HCT116 (cell line): ENCODE measurements at regions not wholly inside any gene's neighbourhood (a gene's known extent, or its start where the extent isn't known, plus 50 kb on each side); places are given as distances from the start of the nearest gene placed in this dataset.

ENCODE experiments used
- ATF3 ChIP-seq: IDR thresholded peaks from 2 replicates; pipeline ENCODE4 v1.6.1; 2012
- CBX3 ChIP-seq: IDR thresholded peaks from 2 replicates; pipeline ENCODE4 v1.6.1; 2012; ENCODE audit warnings: low read depth
- CEBPB ChIP-seq: IDR thresholded peaks from 2 replicates; pipeline ENCODE4 v1.6.1; 2012; ENCODE audit warnings: low read depth
- CTCF ChIP-seq, 3 experiments: fragments of 200-600 bp in 1 of 3; sonication (generic) in 1 of 3; IDR thresholded peaks in 2 of 3; conservative IDR thresholded peaks in 1 of 3; 2 replicates each; pipeline ENCODE4 v1.5.1; 2012 to 2017; ENCODE audit warnings: low read depth in 2 of 3, low read length in 2 of 3, antibody characterized with exemption in 1 of 3, borderline replicate concordance in 1 of 3, control low read depth in 1 of 3, mild to moderate bottlenecking in 1 of 3, mixed read lengths in 1 of 3, mixed run types in 1 of 3, moderate library complexity in 1 of 3; ENCODE audit not compliant: insufficient read depth in 1 of 3
- JUND ChIP-seq: IDR thresholded peaks from 2 replicates; pipeline ENCODE4 v1.6.1; 2012
- POLR2A ChIP-seq: IDR thresholded peaks from 2 replicates; pipeline ENCODE4 v1.7.0; 2011; ENCODE audit warnings: borderline replicate concordance; ENCODE audit not compliant: insufficient read depth, insufficient read length; ENCODE audit errors: extremely low read depth
- POLR2AphosphoS5 ChIP-seq: IDR thresholded peaks from 2 replicates; pipeline ENCODE4 v1.6.1; 2011; ENCODE audit warnings: mild to moderate bottlenecking, low read depth, low read length, moderate library complexity
- REST ChIP-seq: IDR thresholded peaks from 2 replicates; pipeline ENCODE4 v1.6.1; 2012; ENCODE audit warnings: low read depth
- SP1 ChIP-seq: IDR thresholded peaks from 2 replicates; pipeline ENCODE4 v1.6.1; 2012; ENCODE audit warnings: low read depth
- YY1 ChIP-seq: IDR thresholded peaks from 2 replicates; pipeline ENCODE4 v1.6.1; 2011; ENCODE audit warnings: low read length, low read depth, moderate library complexity, mild to moderate bottlenecking; ENCODE audit not compliant: insufficient replicate concordance; ENCODE audit errors: extremely low read depth
- TF ChIP-seq, protein P1 (sequence below): IDR thresholded peaks from 2 replicates; pipeline ENCODE4 v1.6.1; 2012

DNA sequence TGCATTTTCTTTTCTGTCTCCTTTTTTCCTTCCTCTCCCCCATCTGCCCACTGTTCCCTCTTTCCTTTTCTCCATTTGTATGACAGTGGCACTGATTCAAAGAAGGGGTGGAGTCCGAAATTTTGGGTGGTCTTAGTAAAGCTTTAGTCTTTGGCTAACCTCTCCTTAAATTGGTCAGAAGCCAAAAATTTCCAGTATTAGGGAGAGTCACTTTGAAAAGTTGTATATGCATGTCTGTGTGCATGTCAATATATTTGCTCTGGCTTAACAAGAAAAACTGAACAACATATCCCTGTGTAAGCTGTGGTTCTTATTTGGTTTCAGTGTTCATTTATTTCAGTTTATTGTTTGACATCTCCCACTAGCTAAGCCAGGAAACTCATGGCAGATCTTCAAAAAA is 314.8 kb upstream of the CXADR start:
- no peak for TF ChIP-seq CTCF (IDR thresholded peaks at IDR 0.05 in 2 of 3, conservative IDR thresholded peaks at IDR 0.05 in 1 of 3; ENCODE audit: borderline replicate concordance in 1 of 3, insufficient read depth in 1 of 3, low read depth in 2 of 3, low read length in 2 of 3)
- TF ChIP-seq REST: no peak
- TF ChIP-seq POLR2AphosphoS5: no peak
- no peak for TF ChIP-seq JUND
- no peak for TF ChIP-seq SP1
- no peak for TF ChIP-seq POLR2A
- TF ChIP-seq, protein P1, sequence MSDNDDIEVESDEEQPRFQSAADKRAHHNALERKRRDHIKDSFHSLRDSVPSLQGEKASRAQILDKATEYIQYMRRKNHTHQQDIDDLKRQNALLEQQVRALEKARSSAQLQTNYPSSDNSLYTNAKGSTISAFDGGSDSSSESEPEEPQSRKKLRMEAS: no peak
- no peak for TF ChIP-seq CBX3
- TF ChIP-seq YY1: no peak
- no peak for TF ChIP-seq CEBPB
- TF ChIP-seq ATF3: no peak
